ENCODE measurements at regions not wholly inside any gene's neighbourhood (a gene's known extent, or its start where the extent isn't known, plus 50 kb on each side); places are given as distances from the start of the nearest gene placed in this dataset.

GRCh38 chr9:129380961-129381401, 202.9 kb upstream of the IER5L start (continued):
- no peak for TF ChIP-seq ATF2 (IDR thresholded peaks at IDR 0.05; ENCODE audit: low read length)
- TF ChIP-seq CBX8 (IDR thresholded peaks at IDR 0.05; ENCODE audit: borderline replicate concordance, low read depth, low read length): no peak
- no peak for TF ChIP-seq CTBP2 (IDR thresholded peaks at IDR 0.05; ENCODE audit: borderline replicate concordance, insufficient read depth, insufficient read length, low read length)
- TF ChIP-seq USF2 (IDR thresholded peaks at IDR 0.05; ENCODE audit: low read length): no peak
- TF ChIP-seq EZH2 (IDR thresholded peaks at IDR 0.05; ENCODE audit: low read depth, low read length, severe bottlenecking): no peak
- no peak for TF ChIP-seq CBX5 (IDR thresholded peaks at IDR 0.05; ENCODE audit: low read depth, low read length)
- TF ChIP-seq RNF2 (IDR thresholded peaks at IDR 0.05; ENCODE audit: borderline replicate concordance, low read depth, low read length, missing control alignments, poor library complexity, severe bottlenecking): no peak
- no peak for TF ChIP-seq CREB1 (IDR thresholded peaks at IDR 0.05)
- TF ChIP-seq SP1 (IDR thresholded peaks at IDR 0.05; ENCODE audit: low read depth, low read length): no peak
- TF ChIP-seq JUND (IDR thresholded peaks at IDR 0.05; ENCODE audit: low read length): no peak
- TF ChIP-seq SUZ12 (IDR thresholded peaks at IDR 0.05; ENCODE audit: low read length): no peak
- TF ChIP-seq TBP (IDR thresholded peaks at IDR 0.05; ENCODE audit: low read depth, low read length): no peak
- no peak for TF ChIP-seq SP2 (IDR thresholded peaks at IDR 0.05; ENCODE audit: low read length)
- TF ChIP-seq MAX (IDR thresholded peaks at IDR 0.05): peak; percentile 86
- no peak for TF ChIP-seq FOSL1 (IDR thresholded peaks at IDR 0.05; ENCODE audit: insufficient read depth, low read depth, low read length)
- TF ChIP-seq CEBPB (IDR thresholded peaks at IDR 0.05; ENCODE audit: low read depth, low read length): no peak
- TF ChIP-seq SIRT6 (IDR thresholded peaks at IDR 0.05; ENCODE audit: low read length): no peak
- no peak for TF ChIP-seq MAFK (IDR thresholded peaks at IDR 0.05; ENCODE audit: low read depth, low read length)
